ENCODE measurements at regions not wholly inside any gene's neighbourhood (a gene's known extent, or its start where the extent isn't known, plus 50 kb on each side); places are given as distances from the start of the nearest gene placed in this dataset.

GRCh38 chr18:24672165-24672941 lies 211.9 kb downstream of the HRH4 start:
- no peak for DNase-seq (ENCODE audit: low read depth)

- DNase-seq (ENCODE audit: low read depth) = no peak
Measured at GRCh38 chr18:24674200-24674599, 213.8 kb downstream of the HRH4 start.

- no peak for DNase-seq (ENCODE audit: low read depth)
Measured at GRCh38 chr18:24674605-24675004, 214.2 kb downstream of the HRH4 start.

GRCh38 chr18:24677011-24677410 lies 216.6 kb downstream of the HRH4 start:
- DNase-seq (ENCODE audit: low read depth) = no peak

- DNase-seq (ENCODE audit: low read depth) = no peak
Measured at GRCh38 chr18:24678107-24678506, 217.7 kb downstream of the HRH4 start.

GRCh38 chr18:24678626-24679025 lies 218.2 kb downstream of the HRH4 start:
- DNase-seq (ENCODE audit: low read depth) = no peak

GRCh38 chr18:24679062-24679461 lies 218.6 kb downstream of the HRH4 start:
- DNase-seq (ENCODE audit: low read depth) = no peak

- DNase-seq (ENCODE audit: low read depth) = no peak
Measured at GRCh38 chr18:24683925-24684324, 223.5 kb downstream of the HRH4 start.

GRCh38 chr18:24685254-24685959 lies 225.0 kb downstream of the HRH4 start:
- DNase-seq (ENCODE audit: low read depth) = no peak

- no peak for DNase-seq (ENCODE audit: low read depth)
Measured at GRCh38 chr18:24695168-24695567, 234.7 kb downstream of the HRH4 start.

GRCh38 chr18:24702001-24702515 lies 241.6 kb downstream of the HRH4 start:
- no peak for DNase-seq (ENCODE audit: low read depth)

- no peak for DNase-seq (ENCODE audit: low read depth)
Measured at GRCh38 chr18:24703316-24703715, 242.9 kb downstream of the HRH4 start.

GRCh38 chr18:24704946-24705630 lies 244.7 kb downstream of the HRH4 start:
- DNase-seq (ENCODE audit: low read depth) = no peak

GRCh38 chr18:24710474-24710873 lies 250.0 kb downstream of the HRH4 start:
- no peak for DNase-seq (ENCODE audit: low read depth)

- DNase-seq (ENCODE audit: low read depth) = no peak
Measured at GRCh38 chr18:24719791-24720190, 259.4 kb downstream of the HRH4 start.

- DNase-seq (ENCODE audit: low read depth) = no peak
Measured at GRCh38 chr18:24721388-24721787, 261.0 kb downstream of the HRH4 start.

- no peak for DNase-seq (ENCODE audit: low read depth)
Measured at GRCh38 chr18:24725644-24726415, 265.4 kb downstream of the HRH4 start.

GRCh38 chr18:24726727-24727492 lies 266.5 kb downstream of the HRH4 start:
- DNase-seq (ENCODE audit: low read depth) = peak; percentile 77

GRCh38 chr18:24727685-24728084 lies 267.2 kb downstream of the HRH4 start:
- DNase-seq (ENCODE audit: low read depth) = no peak

GRCh38 chr18:24731158-24731557 lies 270.7 kb downstream of the HRH4 start:
- DNase-seq (ENCODE audit: low read depth) = no peak

GRCh38 chr18:24731981-24732380 lies 271.5 kb downstream of the HRH4 start:
- no peak for DNase-seq (ENCODE audit: low read depth)

Measured in iris pigment epithelial cell (primary cell).